HG02623 (cell line): ENCODE measurements at regions not wholly inside any gene's neighbourhood (a gene's known extent, or its start where the extent isn't known, plus 50 kb on each side); places are given as distances from the start of the nearest gene placed in this dataset.

Source experiments
- ATAC-seq: cut with Tn5 transposase; IDR thresholded peaks from one replicate; pipeline ENCODE4 v1.9.1; 2021; ENCODE audit warnings: moderate library complexity; ENCODE audit not compliant: unreplicated experiment

- ATAC-seq, result no peak
These were observed 1479.3 kb upstream of the CDH9 start for GRCh38 chr5:28517691-28518090.

- ATAC-seq, result no peak
These were observed 1478.3 kb upstream of the CDH9 start for GRCh38 chr5:28516722-28517121.

GRCh38 chr5:28512648-28513047 is 1474.3 kb upstream of the CDH9 start:
- no peak for ATAC-seq

GRCh38 chr5:28505121-28505520 is 1466.7 kb upstream of the CDH9 start:
- ATAC-seq, result no peak

- ATAC-seq, result no peak
These were observed 1462.1 kb upstream of the CDH9 start for GRCh38 chr5:28500511-28500910.

- ATAC-seq, result no peak
These were observed 1461.4 kb upstream of the CDH9 start for GRCh38 chr5:28499766-28500290.

- ATAC-seq, result no peak
These were observed 1457.5 kb upstream of the CDH9 start for GRCh38 chr5:28495876-28496275.

GRCh38 chr5:28493456-28493855 is 1455.1 kb upstream of the CDH9 start:
- ATAC-seq, result no peak

- no peak for ATAC-seq
These were observed 1450.4 kb upstream of the CDH9 start for GRCh38 chr5:28488752-28489151.

- no peak for ATAC-seq
These were observed 1445.1 kb upstream of the CDH9 start for GRCh38 chr5:28483327-28484025.

- no peak for ATAC-seq
These were observed 1435.2 kb upstream of the CDH9 start for GRCh38 chr5:28473531-28474107.

- ATAC-seq, result no peak
These were observed 1429.8 kb upstream of the CDH9 start for GRCh38 chr5:28468166-28468565.

- no peak for ATAC-seq
These were observed 1425.3 kb upstream of the CDH9 start for GRCh38 chr5:28463728-28464127.

GRCh38 chr5:28451483-28451882 is 1413.1 kb upstream of the CDH9 start:
- ATAC-seq, result no peak

- ATAC-seq, result no peak
These were observed 1412.6 kb upstream of the CDH9 start for GRCh38 chr5:28450997-28451396.

- no peak for ATAC-seq
These were observed 1410.4 kb upstream of the CDH9 start for GRCh38 chr5:28448791-28449190.

- ATAC-seq, result no peak
These were observed 1392.3 kb upstream of the CDH9 start for GRCh38 chr5:28430565-28431178.

- no peak for ATAC-seq
These were observed 1382.8 kb upstream of the CDH9 start for GRCh38 chr5:28421141-28421540.

GRCh38 chr5:28415791-28416443 is 1377.5 kb upstream of the CDH9 start:
- ATAC-seq, result no peak

- no peak for ATAC-seq
These were observed 1376.2 kb upstream of the CDH9 start for GRCh38 chr5:28414619-28415018.

GRCh38 chr5:28408651-28409050 is 1370.3 kb upstream of the CDH9 start:
- no peak for ATAC-seq

GRCh38 chr5:28408186-28408585 is 1369.8 kb upstream of the CDH9 start:
- no peak for ATAC-seq
